ENCODE measurements at regions not wholly inside any gene's neighbourhood (a gene's known extent, or its start where the extent isn't known, plus 50 kb on each side); places are given as distances from the start of the nearest gene placed in this dataset.
"Not testable (repeated sequence)": the region's sequence is repeated elsewhere in the genome, so short reads cannot be mapped to it uniquely, and the experiment has no call there.

GRCh38 chr2:181737302-181737701, 57.0 kb upstream of the NEUROD1 start:
- not testable (repeated sequence) for H3K27ac ChIP-seq; ATAC-seq (replicated peaks in 6 of 8); H3K4me3 ChIP-seq; H3K4me1 ChIP-seq (replicated peaks in 1 of 2)
- WGBS, 10 experiments, result 30 to 100% (median 79%) methylated on average over 1 to 3 of the region's 5 CpGs; no CpG with 5 or more reads in 5 of the 10 experiments
- in situ Hi-C loops (cut with MboI; ENCODE audit: low pct_unique_long_range_greater_than_20kb in 2 of 9, low sequenced_read_pairs in 9 of 9, unreplicated experiment in 9 of 9), result loop anchor here in 4 of 9 experiments (25.0 kb wide), 3 partner anchors 175 to 350 kb away; no protein-coding TSS in a partner anchor

DNA sequence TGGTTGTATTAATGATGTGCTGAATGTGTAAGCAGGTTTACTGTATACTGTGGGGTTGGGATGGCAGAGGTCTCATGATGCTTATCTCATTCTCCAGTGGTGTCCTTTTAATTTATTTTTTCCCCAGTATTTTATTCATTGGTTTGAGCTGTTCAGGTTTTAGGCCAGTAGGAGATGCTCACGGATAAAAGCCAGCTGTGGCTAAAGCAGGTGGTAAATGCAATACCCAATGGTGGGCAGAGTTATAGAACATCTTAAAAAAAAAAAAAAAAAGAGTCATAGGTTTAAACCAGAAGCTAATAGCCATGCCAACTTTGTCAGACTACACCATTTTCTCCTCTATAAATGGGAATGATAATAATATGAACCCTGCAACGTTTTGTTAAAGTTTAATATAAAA, 57.8 kb upstream of the NEUROD1 start:
- H3K4me1 ChIP-seq (replicated peaks in 1 of 2), result no peaks in the 10 kb centered on the region
- no peak for ATAC-seq (replicated peaks in 6 of 8)
- H3K4me3 ChIP-seq, result no peak overlapping the region
- no peak overlapping the region for H3K27ac ChIP-seq
- in situ Hi-C loops (cut with MboI; ENCODE audit: low pct_unique_long_range_greater_than_20kb in 2 of 9, low sequenced_read_pairs in 9 of 9, unreplicated experiment in 9 of 9), result loop anchor here in 4 of 9 experiments (25.0 kb wide), 3 partner anchors 174 to 349 kb away; no protein-coding TSS in a partner anchor
- 0 to 60% (median 11%) methylated on average over 1 to 2 of the region's 2 CpGs for WGBS, 10 experiments

DNA sequence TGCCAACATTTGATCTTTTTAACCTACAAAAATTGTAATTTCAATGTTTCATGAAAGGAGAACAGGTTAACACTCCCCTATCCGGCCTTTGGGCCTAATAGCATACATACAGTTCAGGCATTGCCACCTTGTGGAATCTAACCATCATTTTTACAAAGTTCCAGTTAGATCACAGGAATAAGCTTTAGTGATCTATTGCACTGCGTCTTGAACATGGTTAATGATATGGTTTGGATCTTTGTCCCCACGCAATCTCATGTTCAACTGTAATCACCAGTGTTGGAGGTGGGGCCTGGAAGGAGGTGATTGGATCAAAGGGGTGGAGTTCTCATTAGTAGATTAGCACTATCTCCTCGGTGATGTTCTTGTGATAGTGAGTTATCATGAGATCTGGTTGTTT, 58.2 kb upstream of the NEUROD1 start:
- no peaks in the 10 kb centered on the region for H3K4me1 ChIP-seq (replicated peaks in 1 of 2)
- H3K4me3 ChIP-seq, result no peak overlapping the region
- in situ Hi-C loops (cut with MboI; ENCODE audit: low pct_unique_long_range_greater_than_20kb in 2 of 9, low sequenced_read_pairs in 9 of 9, unreplicated experiment in 9 of 9), result loop anchor here in 4 of 9 experiments (25.0 kb wide), 3 partner anchors 174 to 349 kb away; no protein-coding TSS in a partner anchor
- no peak overlapping the region for H3K27ac ChIP-seq
- ATAC-seq (replicated peaks in 6 of 8), result no peak
- 17 to 100% (median 81%) methylated on average over 1 to 3 of the region's 4 CpGs; no CpG with 5 or more reads in 2 of the 10 experiments for WGBS, 10 experiments

GRCh38 chr2:181741756-181742155, 61.4 kb upstream of the NEUROD1 start:
- Histone ChIP-seq H3K4me3 (no peak overlapping the region), H3K27ac (no peak overlapping the region), H3K4me1 (replicated peaks in 1 of 2) (no peaks in the 10 kb centered on the region)
- WGBS, 10 experiments, result 0 to 100% (median 57%) methylated on average over 1 of the region's 1 CpG; no CpG with 5 or more reads in 3 of the 10 experiments
- in situ Hi-C loops (cut with MboI; ENCODE audit: low pct_unique_long_range_greater_than_20kb in 2 of 9, low sequenced_read_pairs in 9 of 9, unreplicated experiment in 9 of 9), result loop anchor here in 4 of 9 experiments (25.0 kb wide), 3 partner anchors 171 to 346 kb away; no protein-coding TSS in a partner anchor
- ATAC-seq (replicated peaks in 6 of 8), result no peak

GRCh38 chr2:181742361-181742760, 62.0 kb upstream of the NEUROD1 start:
- Histone ChIP-seq H3K4me3 (no peak overlapping the region), H3K4me1 (replicated peaks in 1 of 2) (no peaks in the 10 kb centered on the region), H3K27ac (no peak overlapping the region)
- ATAC-seq (replicated peaks in 6 of 8), result no peak
- 0 to 100% (median 42%) methylated on average over 1 to 3 of the region's 3 CpGs; no CpG with 5 or more reads in 2 of the 10 experiments for WGBS, 10 experiments
- in situ Hi-C loops (cut with MboI; ENCODE audit: low pct_unique_long_range_greater_than_20kb in 2 of 9, low sequenced_read_pairs in 9 of 9, unreplicated experiment in 9 of 9), result loop anchor here in 4 of 9 experiments (25.0 kb wide), 3 partner anchors 170 to 345 kb away; no protein-coding TSS in a partner anchor

DNA sequence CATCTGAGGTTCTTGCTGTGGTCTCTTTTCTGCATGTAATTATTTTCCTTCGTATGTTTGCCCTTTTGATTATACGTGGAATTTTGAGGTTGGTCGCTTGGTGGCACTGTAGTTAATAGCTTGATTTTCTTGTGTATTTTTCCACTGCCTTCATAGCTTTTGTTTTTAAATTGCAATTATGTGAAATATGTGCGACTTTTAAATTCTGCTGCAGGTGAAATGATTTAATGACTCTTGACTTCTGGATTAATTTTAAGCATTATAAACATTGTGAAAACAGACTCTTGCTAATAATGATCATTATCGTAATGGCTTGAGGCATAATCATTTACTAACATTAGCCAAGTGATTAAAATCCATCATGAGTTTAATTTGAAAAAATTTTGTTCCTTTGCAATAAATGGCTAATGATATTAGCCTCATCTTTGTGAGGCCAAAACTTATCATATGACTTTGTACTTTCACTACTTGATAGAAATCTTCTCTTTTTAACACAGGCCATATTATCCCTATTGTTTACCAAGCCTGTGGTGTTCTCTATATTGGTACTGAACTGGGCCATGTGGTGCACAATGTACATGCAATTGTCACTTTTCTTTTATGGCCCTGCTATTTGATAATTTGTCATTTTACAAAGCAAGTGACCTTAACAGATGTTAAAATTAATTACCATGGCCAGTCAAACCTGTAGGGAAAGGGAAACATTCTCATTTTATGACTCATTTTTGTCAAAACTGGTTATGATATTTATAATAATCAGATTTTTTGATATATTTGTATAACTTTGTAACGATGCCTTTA, 62.8 kb upstream of the NEUROD1 start:
- 13 to 90% (median 36%) methylated on average over 2 to 6 of the region's 6 CpGs for WGBS, 10 experiments
- peak in 4 of 8 experiments; percentile 23 to 43 (median 30) for ATAC-seq (replicated peaks in 6 of 8)
- H3K4me3 ChIP-seq, result no peak overlapping the region
- in situ Hi-C loops (cut with MboI; ENCODE audit: low pct_unique_long_range_greater_than_20kb in 2 of 9, low sequenced_read_pairs in 9 of 9, unreplicated experiment in 9 of 9), result loop anchor here in 4 of 9 experiments (25.0 kb wide), 3 partner anchors 169 to 344 kb away; no protein-coding TSS in a partner anchor
- no peaks in the 10 kb centered on the region for H3K4me1 ChIP-seq (replicated peaks in 1 of 2)
- no peak overlapping the region for H3K27ac ChIP-seq

- WGBS, 10 experiments, result 67 to 100% (median 89%) methylated on average over 1 to 2 of the region's 2 CpGs; no CpG with 5 or more reads in 2 of the 10 experiments
These were observed 63.4 kb upstream of the NEUROD1 start for GRCh38 chr2:181743723-181744031.

DNA sequence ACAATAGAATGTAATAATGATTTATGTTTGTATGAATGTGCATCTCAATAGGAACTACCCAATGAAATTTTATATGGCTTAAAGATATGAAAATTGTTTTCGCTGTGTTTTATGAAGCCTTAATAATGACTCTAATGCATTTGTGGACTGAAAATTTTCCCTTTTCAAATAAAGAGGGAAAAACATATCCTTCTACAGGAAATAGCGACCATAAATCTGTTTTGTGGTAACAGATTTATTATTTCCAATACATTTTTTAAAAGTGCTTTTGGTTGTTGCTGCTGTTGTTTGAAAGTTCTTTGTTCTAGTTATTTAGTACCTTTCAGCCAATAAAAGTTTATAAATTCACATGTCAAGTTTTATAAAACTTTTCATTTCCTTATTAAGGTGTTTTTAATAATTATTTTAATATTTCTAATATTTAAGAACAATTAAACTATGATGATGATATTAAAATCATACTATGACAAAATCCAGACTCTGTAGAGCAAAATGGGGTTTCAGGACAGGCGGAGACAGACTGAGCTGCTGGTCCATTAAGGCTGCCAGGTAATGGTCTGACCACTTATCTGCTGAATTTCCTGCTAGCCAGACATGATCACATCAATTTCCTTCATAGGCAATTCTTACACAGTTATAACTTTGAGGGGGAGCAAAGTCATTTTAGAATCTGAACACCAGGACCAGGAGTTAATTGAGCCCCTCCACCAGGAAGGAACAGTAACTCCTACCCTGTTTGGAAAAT, 65.7 kb upstream of the NEUROD1 start:
- H3K4me3 ChIP-seq, result no peak overlapping the region
- WGBS, 10 experiments, result 79 to 100% (median 96%) methylated on average over 1 to 3 of the region's 3 CpGs; no CpG with 5 or more reads in 1 of the 10 experiments
- in situ Hi-C loops (cut with MboI; ENCODE audit: low pct_unique_long_range_greater_than_20kb in 2 of 9, low sequenced_read_pairs in 9 of 9, unreplicated experiment in 9 of 9), result loop anchor here in 4 of 9 experiments (25.0 kb wide), 3 partner anchors 166 to 341 kb away; no protein-coding TSS in a partner anchor
- H3K4me1 ChIP-seq (replicated peaks in 1 of 2), result no peaks in the 10 kb centered on the region
- no peak for ATAC-seq (replicated peaks in 6 of 8)
- no peak overlapping the region for H3K27ac ChIP-seq

More at GRCh38 chr2:181743723-181744031, 63.4 kb upstream of the NEUROD1 start:
- Histone ChIP-seq H3K4me1 (replicated peaks in 1 of 2) (no peaks in the 10 kb centered on the region), H3K27ac (no peak overlapping the region), H3K4me3 (no peak overlapping the region)
- in situ Hi-C loops (cut with MboI; ENCODE audit: low pct_unique_long_range_greater_than_20kb in 2 of 9, low sequenced_read_pairs in 9 of 9, unreplicated experiment in 9 of 9), result loop anchor here in 4 of 9 experiments (25.0 kb wide), 3 partner anchors 169 to 344 kb away; no protein-coding TSS in a partner anchor
- no peak for ATAC-seq (replicated peaks in 6 of 8)

- H3K4me3 ChIP-seq, result no peak overlapping the region
- no peak overlapping the region for H3K27ac ChIP-seq
- peak in 1 of 8 experiments; percentile 44 for ATAC-seq (replicated peaks in 6 of 8)
- 10 to 100% (median 78%) methylated on average over 1 to 2 of the region's 2 CpGs for WGBS, 10 experiments
- H3K4me1 ChIP-seq (replicated peaks in 1 of 2), result no peaks in the 10 kb centered on the region
- in situ Hi-C loops (cut with MboI; ENCODE audit: low pct_unique_long_range_greater_than_20kb in 2 of 9, low sequenced_read_pairs in 9 of 9, unreplicated experiment in 9 of 9), result loop anchor here in 4 of 9 experiments (25.0 kb wide), 3 partner anchors 165 to 340 kb away; no protein-coding TSS in a partner anchor
These were observed 66.5 kb upstream of the NEUROD1 start for GRCh38 chr2:181746844-181747243.

DNA sequence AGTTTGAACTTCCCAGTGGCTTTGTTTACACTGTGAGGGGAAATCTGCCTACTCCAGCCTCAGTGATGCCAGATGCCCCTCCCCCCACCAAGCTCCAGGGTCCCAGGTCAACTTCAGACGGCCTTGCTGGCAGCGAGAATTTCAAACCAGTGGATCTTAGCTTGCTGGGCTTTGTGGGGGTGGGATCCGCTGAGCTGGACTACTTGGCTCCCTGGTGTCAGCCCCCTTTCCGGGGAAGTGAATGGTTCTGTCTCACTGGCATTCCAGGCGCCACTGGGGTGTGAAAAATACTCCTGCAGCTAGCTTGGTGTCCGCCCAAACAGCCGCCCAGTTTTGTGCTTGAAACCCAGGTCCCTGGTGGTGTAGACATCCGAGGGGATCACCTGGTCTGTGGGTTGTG, 70.0 kb upstream of the NEUROD1 start:
- peaks cover 5 to 7% of the 10 kb centered on the region in 2 donors for H3K4me1 ChIP-seq (replicated peaks in 1 of 2)
- H3K27ac ChIP-seq, result no peak overlapping the region
- 20 to 94% (median 80%) methylated on average over 1 to 5 of the region's 8 CpGs; no CpG with 5 or more reads in 4 of the 10 experiments for WGBS, 10 experiments
- H3K4me3 ChIP-seq, result no peak overlapping the region
- ATAC-seq (replicated peaks in 6 of 8), result no peak
- in situ Hi-C loops (cut with MboI; ENCODE audit: low pct_unique_long_range_greater_than_20kb in 2 of 9, low sequenced_read_pairs in 9 of 9, unreplicated experiment in 9 of 9), result loop anchor here in 3 of 9 experiments (10.0 to 25.0 kb wide), 3 partner anchors 137 to 154 kb away; partner anchors contain the start of gene ITPRID2 (in 2 of the 3)

GRCh38 chr2:181751266-181752030, 71.1 kb upstream of the NEUROD1 start:
- 65 to 100% (median 88%) methylated on average over 2 to 5 of the region's 6 CpGs; no CpG with 5 or more reads in 2 of the 10 experiments for WGBS, 10 experiments

DNA sequence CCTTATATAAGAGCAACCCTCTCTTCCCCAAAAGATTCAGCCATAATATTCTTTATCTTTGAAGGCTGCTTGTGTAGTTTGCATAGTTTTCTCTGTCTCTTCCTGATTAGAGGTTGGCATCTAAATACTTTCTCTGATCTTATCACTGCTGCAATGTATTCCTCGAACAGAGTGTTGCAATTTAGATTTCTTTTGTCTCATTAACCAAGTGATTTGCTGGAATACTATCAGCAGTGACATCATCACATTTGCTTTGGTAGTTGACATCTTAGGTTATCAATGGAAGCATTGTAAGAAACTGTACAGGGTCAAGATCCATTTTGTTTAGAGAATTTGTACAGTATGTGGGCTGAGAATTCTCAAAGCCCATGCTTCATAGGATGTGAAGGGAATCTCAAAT, 72.0 kb upstream of the NEUROD1 start:
- in situ Hi-C loops (cut with MboI; ENCODE audit: low pct_unique_long_range_greater_than_20kb in 2 of 9, low sequenced_read_pairs in 9 of 9, unreplicated experiment in 9 of 9), result loop anchor here in 3 of 9 experiments (10.0 to 25.0 kb wide), 3 partner anchors 135 to 152 kb away; partner anchors contain the start of gene ITPRID2 (in 2 of the 3)
- 0 to 75% (median 50%) methylated on average over 1 of the region's 1 CpG; no CpG with 5 or more reads in 3 of the 10 experiments for WGBS, 10 experiments
- no peak for ATAC-seq (replicated peaks in 6 of 8)
- Histone ChIP-seq H3K4me1 (replicated peaks in 1 of 2) (peaks cover 5 to 7% of the 10 kb centered on the region in 2 donors), H3K27ac (no peak overlapping the region), H3K4me3 (no peak overlapping the region)

More at GRCh38 chr2:181751266-181752030, 71.1 kb upstream of the NEUROD1 start:
- Histone ChIP-seq H3K4me1 (replicated peaks in 1 of 2) (peaks cover 5 to 7% of the 10 kb centered on the region in 2 donors), H3K27ac (no peak overlapping the region), H3K4me3 (no peak overlapping the region)
- no peak for ATAC-seq (replicated peaks in 6 of 8)
- in situ Hi-C loops (cut with MboI; ENCODE audit: low pct_unique_long_range_greater_than_20kb in 2 of 9, low sequenced_read_pairs in 9 of 9, unreplicated experiment in 9 of 9), result loop anchor here in 3 of 9 experiments (10.0 to 25.0 kb wide), 3 partner anchors 136 to 153 kb away; partner anchors contain the start of gene ITPRID2 (in 2 of the 3)

Data from motor neuron (in vitro differentiated cells).